ENCODE measurements at regions not wholly inside any gene's neighbourhood (a gene's known extent, or its start where the extent isn't known, plus 50 kb on each side); places are given as distances from the start of the nearest gene placed in this dataset.
"Not testable (repeated sequence)": the region's sequence is repeated elsewhere in the genome, so short reads cannot be mapped to it uniquely, and the experiment has no call there.

DNA sequence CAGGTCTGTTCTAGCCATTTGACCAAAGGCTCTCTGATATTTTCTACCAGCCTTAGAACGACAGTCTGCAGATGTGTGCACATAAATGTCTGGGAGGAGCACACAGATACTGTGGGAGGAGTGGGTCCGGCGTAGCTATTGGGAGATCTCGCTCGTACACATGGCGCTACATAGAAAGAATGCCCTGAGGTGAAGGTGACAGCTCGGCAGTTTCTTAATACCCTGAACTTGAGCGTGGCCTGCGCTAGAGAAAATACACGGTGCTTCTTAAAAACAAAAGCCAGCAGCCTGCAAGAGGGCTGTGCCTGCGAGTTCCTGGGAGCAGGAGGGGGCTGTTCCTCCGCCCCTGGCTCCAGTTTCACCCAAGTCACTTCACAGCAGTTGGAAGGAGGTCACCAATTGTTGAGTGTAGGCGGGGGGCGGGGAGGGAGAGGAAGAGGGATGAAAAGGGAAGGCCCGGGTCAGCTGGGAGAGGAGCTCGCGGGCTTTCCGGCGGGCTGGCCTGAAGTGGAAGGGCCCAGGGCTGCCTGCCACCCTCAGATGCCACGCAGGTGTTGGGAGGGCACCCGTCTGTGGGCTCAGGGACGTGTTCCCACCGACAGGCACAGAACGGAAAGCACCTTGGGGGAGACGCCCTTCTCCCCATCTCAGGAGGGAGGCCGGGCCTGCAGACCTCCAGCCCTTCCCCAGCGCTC is 124.7 kb upstream of the ZNF516 start:
- peak; percentile 81 for ATAC-seq
- intact Hi-C loops (cut with DNase I) = loop anchor here (2.0 to 5.0 kb wide), 2 partner anchors 127 to 221 kb away; no protein-coding TSS in a partner anchor
- DNase-seq (ENCODE audit: missing footprints) = peak; percentile 79

DNA sequence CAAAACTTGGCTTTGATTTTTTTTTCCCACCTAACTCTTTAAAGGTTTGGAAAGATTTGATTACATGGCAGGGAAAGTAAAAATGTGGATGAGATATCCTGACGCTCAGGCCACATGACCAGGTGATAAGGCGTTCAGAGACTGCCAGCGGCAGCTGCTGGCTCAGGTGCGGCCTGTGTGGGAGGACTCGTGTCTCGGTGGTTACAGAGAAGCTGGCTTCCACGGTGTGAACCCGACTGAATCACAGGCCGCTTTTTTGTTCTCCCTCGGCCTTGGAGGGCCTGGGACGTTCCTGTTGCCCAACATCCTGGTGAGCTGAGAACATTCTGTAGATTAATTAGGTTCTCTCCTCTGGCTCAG is 124.2 kb upstream of the ZNF516 start:
- DNase-seq (ENCODE audit: missing footprints) (no peak), ATAC-seq (peak; percentile 41)
- intact Hi-C loops (cut with DNase I) = loop anchor here (5.0 kb wide), 1 partner anchor 127 kb away; no protein-coding TSS in a partner anchor

DNA sequence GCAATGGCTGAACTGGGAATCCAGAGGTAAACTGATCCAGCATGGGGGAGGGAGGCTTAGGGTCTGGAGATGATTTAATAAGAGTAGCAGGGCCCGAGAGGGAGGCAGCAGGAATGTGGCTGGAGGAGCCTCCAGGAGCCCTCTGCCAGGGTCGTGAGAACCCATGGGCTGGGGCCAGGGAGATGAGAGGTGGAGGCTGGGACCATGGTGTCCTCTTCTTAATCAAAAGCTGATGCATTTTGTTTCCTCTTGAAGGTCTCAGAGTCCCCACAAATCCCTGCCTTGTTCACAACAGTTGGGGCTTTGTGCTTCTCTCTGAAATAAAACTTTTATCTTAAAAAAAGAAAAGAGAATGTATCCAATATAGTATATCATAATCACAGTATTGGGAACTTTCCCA is 123.7 kb upstream of the ZNF516 start:
- ATAC-seq (no peak), DNase-seq (ENCODE audit: missing footprints) (no peak)
- intact Hi-C loops (cut with DNase I) = loop anchor here (5.0 kb wide), 1 partner anchor 126 kb away; no protein-coding TSS in a partner anchor

DNA sequence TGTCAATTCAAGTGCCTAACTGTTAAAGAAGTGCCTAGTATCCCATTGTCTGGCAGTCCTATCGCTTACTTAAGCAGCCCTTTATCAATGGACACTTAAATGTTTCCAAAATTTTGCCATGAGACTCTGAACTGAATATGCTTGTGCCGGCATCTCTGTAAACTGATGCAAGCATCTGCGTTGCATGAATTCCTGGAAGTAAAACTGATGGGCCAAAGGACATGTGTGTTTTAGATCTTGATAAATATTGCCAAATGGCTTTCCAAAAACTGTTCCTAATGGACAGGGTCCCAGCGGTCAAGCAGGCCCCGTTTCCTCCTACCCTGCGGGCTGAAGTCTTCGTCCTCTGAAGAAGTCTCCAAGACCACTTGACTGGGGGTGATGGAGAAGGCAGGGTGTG is 121.3 kb upstream of the ZNF516 start:
- no peak for ATAC-seq
- no peak for DNase-seq (ENCODE audit: missing footprints)
- intact Hi-C loops (cut with DNase I) = loop anchor here (5.0 kb wide), 1 partner anchor 124 kb away; no protein-coding TSS in a partner anchor

DNA sequence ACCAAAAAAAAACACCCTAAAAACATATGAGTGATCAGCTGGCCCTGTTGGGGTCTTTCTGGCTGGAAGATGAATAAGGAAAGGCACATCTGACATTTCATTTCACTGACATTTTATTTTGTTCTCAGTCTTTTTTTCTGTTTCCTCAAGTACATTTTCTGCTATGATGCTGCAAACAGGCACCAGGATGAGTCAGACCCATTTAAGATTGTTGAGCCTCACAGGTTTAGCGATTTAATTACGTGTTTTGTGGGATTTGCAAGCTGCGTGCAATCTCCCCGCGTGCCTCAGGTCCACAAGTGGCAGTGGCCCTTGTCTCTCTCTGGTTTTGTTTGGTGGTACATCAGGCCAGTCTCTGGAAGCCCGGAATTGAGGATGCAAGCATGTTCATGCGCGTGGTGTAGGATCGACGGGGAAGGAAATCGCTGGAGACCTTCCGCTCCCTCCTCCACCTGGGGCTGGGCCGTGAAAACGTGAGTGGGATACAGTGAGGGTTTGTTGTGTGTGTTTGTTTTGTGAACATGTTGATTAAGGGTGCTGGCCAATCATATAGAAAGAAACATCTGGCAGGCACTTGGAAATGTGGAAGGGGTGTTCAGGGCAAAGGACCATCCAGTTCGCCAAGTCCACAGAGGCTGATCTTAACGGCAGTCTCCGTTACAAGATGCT is 120.2 kb upstream of the ZNF516 start:
- ATAC-seq (no peak), DNase-seq (ENCODE audit: missing footprints) (no peak)
- intact Hi-C loops (cut with DNase I) = loop anchor here (5.0 kb wide), 1 partner anchor 123 kb away; no protein-coding TSS in a partner anchor

DNA sequence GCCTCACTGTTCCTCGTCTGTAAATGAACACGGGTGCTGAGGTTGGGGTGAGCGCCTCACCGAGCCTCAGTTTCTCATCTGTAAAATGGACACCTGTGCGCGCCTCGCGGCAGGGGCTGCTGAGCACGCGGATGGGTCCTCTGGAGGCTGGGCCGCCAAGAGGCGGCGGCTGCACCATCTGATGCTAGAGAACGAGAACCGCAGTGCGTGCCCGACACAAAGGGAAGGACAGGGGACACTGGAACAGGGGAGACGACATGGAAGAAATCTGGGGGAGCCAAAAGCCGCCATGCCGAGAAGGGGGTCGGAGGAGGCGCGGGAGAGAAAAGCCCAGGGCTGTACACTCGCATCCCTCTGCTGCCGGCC is 118.7 kb upstream of the ZNF516 start:
- intact Hi-C loops (cut with DNase I) = no loop called here
- ATAC-seq (no peak), DNase-seq (ENCODE audit: missing footprints) (no peak)

DNA sequence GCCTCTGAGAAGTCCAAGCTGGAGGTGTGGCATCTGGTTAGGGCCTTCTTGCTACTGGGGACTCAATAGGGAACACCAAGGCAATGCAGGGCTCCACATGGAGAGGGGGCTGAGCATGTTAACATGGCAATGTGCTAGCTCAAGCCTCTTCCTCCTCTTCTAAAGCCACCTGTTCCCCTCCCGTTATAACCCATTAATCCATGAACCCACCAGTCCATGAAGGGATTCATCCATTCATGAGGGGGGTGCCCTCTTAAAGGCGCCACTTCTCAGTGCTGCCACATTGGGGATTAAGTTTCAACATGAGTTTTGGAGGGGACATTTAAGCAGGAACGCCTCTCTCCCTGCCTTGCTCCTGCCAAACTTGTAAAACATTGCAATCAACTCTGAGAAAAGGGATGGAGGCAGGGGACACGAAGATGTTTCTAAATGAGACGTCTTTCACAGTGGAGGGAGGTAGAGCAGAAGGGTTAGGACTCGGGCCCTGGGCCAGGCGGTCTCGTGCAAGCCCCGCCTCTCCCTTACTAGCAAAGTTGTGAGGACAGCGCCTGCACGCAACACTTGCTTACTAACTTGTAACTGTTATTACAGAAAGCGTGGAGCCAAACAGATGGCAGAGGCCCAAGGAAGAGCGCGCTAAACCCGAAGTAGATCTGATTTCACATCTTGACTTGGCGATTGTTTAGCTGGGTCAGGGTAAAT is 118.2 kb upstream of the ZNF516 start:
- ATAC-seq (no peak), DNase-seq (ENCODE audit: missing footprints) (no peak)
- intact Hi-C loops (cut with DNase I) = no loop called here

DNA sequence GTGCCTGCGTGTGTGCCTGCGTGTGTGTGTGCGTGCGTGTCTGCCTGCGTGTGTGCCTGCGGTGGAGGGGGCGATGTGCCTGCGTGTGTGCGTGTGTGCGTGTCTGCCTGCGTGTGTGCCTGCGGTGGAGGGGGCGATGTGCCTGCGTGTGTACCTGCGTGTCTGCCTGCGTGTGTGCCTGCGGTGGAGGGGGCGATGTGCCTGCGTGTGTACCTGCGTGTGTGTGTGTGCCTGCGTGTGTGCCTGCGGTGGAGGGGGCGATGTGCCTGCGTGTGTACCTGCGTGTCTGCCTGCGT is 116.7 kb upstream of the ZNF516 start:
- ATAC-seq; intact Hi-C loops (cut with DNase I); DNase-seq (ENCODE audit: missing footprints): not testable (repeated sequence)

DNA sequence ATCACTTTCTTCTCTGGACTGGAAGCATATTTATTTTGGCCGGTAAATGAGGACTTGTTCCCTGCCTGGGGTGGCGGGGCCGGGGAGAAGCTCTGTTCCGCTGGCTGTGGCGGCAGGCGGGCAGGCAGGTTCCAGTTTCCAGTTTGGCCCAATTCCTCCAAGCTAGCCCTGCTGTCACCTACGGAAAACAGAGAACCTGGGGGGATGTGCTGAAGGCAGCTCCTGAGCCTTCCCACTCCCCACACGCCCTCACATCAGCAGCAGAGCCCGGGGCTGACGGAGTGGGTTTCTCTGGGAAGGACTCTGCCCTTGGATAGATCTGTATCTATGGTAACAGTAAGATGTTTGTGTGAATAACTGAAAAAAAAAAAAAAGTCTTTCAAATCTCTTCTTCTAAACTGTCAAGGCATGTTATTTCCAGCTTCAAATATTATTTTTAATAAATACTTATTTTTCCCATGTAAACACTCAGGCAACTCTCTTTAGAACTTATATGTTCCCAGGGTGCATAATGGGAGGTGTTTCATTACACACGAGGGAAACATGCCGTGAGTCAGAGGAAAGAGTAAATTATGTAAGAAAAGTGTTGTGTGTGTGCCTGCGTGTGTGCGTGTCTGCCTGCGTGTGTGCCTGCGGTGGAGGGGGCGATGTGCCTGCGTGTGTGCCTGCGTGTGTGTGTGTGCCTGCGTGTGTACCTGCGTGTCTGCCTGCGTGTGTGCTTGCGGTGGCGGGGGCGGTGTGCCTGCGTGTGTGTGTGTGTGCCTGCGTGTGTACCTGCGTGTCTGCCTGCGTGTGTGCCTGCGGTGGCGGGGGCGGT is 116.1 kb upstream of the ZNF516 start:
- intact Hi-C loops (cut with DNase I) = no loop called here
- no peak for DNase-seq (ENCODE audit: missing footprints)

DNA sequence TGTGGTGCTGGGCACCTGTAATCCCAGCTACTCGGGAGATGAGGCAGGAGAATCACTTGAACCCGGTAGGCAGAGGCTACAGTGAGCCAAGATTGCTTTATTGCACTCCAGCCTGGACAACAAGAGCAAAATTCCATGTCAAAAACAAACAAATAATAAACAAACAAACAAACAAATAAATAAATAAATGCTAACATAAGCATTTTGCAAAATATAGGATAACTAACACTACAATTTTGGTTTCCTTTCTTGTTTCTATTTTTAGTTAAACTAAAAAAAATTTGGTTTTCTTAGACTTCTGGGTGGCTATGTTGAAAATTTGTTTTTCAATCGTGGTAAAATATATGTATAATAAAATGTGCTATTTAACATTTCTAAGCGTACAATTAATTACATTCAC is 115.0 kb upstream of the ZNF516 start:
- intact Hi-C loops (cut with DNase I) = no loop called here
- no peak for ATAC-seq

More for the DNA sequence above, 116.1 kb upstream of the ZNF516 start:
- no peak for ATAC-seq

DNA sequence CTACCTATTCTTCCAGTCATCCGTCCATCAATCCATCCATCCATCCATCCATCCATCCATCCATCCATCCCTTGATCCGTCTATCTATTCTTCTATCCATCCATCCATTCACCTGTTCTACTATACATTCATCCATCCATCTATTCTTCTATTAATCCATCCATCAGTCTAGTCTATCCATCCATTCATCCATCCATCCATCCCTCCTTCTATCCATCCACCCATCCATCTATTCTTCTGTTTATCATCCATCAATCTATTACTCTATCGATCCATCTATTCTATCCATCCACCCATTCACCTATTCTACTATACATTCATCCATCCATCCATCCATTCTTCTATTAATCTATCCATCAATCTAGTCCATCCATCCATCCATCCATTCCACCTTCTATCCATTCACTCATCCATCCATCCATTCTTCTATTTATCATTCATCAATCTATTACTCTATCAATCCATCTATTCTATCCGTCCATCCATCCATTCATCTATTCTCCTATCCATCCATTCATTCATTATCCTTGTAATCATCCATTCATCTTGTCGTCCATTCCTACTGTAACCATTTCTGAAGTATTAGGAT is 110.4 kb upstream of the ZNF516 start:
- DNase-seq (ENCODE audit: missing footprints) (no peak), ATAC-seq (no peak)
- intact Hi-C loops (cut with DNase I) = no loop called here

More for the DNA sequence above, 115.0 kb upstream of the ZNF516 start:
- no peak for DNase-seq (ENCODE audit: missing footprints)

DNA sequence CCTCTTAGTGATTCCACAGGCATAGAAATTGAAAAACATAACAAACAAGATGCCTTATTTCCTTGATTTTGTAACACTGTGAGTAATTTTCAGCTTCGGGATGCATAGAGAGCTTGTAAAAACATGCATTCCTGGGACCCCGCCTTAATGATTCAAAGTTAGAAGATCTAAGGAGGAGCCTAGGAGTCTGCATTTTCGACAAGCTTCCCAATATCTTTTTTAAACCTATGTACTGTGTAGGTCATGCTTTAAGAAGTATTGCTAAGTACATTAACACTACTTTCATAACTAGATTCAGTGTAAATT is 109.8 kb upstream of the ZNF516 start:
- no peak for ATAC-seq
- DNase-seq (ENCODE audit: missing footprints) = no peak
- intact Hi-C loops (cut with DNase I) = no loop called here

DNA sequence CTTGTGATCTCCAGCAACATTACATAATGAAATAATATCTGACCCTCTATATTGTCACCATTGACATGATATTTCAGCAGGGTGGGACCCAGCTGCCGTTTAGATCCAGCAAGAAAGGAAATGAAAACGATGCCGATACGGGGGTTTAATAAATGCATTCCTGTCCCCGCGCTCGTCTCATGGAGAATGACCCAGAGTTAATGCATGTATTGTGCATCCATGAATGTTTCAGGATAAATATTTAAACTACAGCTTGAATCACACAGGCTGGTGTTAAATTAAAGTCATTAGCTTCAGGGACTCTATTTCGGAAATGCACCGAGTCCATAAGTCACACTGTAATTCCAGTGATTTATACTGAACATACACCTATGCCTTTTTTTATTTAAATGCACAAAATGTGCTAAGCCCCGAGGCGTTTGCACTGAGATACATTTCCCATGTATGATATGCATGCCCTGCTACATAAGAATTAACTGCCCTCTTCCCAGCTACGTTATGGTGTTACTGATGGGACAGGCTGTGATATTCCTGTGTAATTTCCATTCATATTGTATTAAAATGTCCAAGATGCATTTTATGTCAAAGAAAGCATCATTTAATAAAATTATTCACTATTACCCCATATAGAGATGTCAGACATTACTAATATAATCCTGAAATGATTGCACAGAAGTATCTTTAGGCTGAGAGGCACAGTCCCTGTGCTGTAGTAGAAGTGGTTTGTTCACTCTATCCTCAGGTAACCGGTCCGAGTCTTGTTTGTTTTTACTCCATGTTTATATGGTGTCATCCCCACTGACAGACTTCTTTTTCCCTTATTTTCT is 109.3 kb upstream of the ZNF516 start:
- DNase-seq (ENCODE audit: missing footprints) = no peak
- intact Hi-C loops (cut with DNase I) = no loop called here
- ATAC-seq = no peak

DNA sequence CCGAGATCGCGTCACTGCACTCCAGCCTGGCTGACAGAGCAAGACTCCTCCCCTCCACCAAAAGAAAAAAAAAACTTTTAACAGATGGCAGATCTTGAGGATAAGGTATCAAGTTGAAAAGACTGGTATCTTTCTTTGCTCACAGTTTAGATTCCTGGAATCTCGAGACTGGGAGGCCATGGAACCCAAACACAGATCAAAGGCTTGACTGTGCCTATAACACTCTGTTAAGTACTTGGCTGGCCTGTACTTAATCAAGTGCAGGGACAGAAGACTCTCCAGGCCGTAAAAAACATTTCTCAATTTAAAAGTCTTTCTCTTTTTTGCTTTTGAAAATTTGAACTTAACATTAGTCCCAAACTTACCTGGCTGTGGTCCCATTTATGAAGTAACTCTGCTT is 107.1 kb upstream of the ZNF516 start:
- no peak for ATAC-seq
- no peak for DNase-seq (ENCODE audit: missing footprints)
- intact Hi-C loops (cut with DNase I) = no loop called here

DNA sequence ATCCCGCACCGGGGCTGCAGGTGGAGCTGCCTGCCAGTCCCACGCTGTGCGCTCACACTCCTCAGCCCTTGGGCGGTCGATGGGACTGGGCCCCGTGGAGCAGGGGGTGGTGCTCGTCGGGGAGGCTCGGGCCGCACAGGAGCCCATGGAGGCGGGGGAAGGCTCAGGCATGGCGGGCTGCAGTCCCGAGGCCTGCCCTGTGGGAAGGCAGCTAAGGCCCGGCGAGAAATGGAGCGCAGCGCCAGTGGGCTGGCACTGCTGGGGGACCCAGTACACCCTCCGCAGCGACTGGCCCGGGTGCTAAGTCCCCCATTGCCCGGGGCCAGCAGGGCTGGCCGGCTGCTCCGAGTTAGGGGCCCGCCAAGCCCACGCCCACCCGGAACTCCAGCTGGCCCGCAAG is 105.0 kb upstream of the ZNF516 start:
- intact Hi-C loops (cut with DNase I); ATAC-seq; DNase-seq (ENCODE audit: missing footprints): not testable (repeated sequence)

DNA sequence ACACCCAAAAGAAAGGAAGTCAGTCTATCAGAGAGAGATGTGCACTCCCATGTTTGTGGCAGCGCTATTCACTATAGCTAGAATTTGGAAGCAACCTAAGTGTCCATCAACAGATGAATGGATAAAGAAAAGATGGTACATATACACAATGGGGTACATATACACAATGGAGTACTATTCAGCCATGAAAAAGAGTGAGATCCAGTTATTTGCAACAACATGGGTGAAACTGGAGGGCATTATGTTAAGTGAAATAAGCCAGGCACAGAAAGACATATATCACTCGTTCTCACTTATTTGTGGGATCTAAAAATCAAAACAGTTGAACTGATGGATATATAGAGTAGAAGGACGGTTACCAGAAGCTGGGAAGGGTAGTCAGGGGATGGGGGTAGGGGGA is 99.9 kb upstream of the ZNF516 start:
- intact Hi-C loops (cut with DNase I) = no loop called here
- ATAC-seq (no peak), DNase-seq (ENCODE audit: missing footprints) (no peak)

DNA sequence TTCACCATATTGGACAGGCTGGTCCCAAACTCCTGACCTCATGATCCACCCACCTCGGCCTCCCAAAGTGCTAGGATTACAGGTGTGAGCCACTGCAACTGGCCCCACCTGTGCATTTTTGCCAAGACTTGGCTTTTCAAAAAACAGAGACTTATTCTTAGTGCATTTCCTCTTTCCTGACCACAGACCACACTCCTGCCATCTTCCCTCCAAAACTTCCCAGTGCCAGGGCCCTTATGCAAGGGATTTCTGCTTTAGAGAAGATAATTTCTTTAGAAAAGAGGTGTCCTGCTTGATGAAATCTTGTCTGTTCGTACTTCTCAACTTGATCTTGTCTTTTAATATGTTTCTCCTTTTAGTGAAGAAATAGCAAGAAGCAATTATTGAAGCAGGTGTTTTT is 98.8 kb upstream of the ZNF516 start:
- ATAC-seq = no peak
- intact Hi-C loops (cut with DNase I) = no loop called here
- DNase-seq (ENCODE audit: missing footprints) = no peak

DNA sequence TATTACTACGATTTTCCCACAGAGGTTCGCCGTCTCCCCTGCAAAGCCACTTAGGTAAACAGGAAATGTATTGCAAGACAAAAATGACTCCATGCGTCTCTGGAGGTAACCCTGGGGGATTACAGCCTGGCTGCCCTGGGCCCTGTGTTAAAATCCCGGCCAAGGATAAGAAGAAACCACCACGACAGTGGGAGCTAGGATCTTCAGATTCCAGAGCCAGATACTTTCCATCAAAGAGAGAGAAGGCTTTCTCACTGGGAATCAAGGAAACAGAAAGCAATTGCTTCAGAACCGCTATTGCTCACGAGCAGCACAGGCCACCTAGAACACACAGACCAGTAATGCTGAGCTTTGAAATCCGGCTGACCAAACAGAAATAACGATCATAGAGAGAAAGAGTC is 97.9 kb upstream of the ZNF516 start:
- ATAC-seq = no peak
- intact Hi-C loops (cut with DNase I) = no loop called here

More for the DNA sequence above, 97.9 kb upstream of the ZNF516 start:
- DNase-seq (ENCODE audit: missing footprints) = no peak

All from Right ventricle myocardium inferior (tissue), 1 donor.